ENCODE measurements at regions not wholly inside any gene's neighbourhood (a gene's known extent, or its start where the extent isn't known, plus 50 kb on each side); places are given as distances from the start of the nearest gene placed in this dataset.

GRCh38 chr1:217076902-217077301 lies 353.7 kb upstream of the ESRRG start:
- ChIA-PET CTCF (no interaction called here), POLR2A (no interaction called here)
- TF ChIP-seq, protein P1, sequence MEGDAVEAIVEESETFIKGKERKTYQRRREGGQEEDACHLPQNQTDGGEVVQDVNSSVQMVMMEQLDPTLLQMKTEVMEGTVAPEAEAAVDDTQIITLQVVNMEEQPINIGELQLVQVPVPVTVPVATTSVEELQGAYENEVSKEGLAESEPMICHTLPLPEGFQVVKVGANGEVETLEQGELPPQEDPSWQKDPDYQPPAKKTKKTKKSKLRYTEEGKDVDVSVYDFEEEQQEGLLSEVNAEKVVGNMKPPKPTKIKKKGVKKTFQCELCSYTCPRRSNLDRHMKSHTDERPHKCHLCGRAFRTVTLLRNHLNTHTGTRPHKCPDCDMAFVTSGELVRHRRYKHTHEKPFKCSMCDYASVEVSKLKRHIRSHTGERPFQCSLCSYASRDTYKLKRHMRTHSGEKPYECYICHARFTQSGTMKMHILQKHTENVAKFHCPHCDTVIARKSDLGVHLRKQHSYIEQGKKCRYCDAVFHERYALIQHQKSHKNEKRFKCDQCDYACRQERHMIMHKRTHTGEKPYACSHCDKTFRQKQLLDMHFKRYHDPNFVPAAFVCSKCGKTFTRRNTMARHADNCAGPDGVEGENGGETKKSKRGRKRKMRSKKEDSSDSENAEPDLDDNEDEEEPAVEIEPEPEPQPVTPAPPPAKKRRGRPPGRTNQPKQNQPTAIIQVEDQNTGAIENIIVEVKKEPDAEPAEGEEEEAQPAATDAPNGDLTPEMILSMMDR (IDR thresholded peaks at IDR 0.05; ENCODE audit: control extremely low read depth, extremely low read depth, low read depth, missing control alignments), result no peak
- no peak for DNase-seq (ENCODE audit: extremely low spot score)

GRCh38 chr1:217072926-217073325 lies 349.7 kb upstream of the ESRRG start:
- DNase-seq (ENCODE audit: extremely low spot score), result no peak
- ChIA-PET POLR2A (no interaction called here), CTCF (interaction anchor here (1.3 kb wide), 1 partner anchor 96 kb away, joined by 3 read pairs; no protein-coding TSS in a partner anchor)
- TF ChIP-seq, protein P1 (IDR thresholded peaks at IDR 0.05; ENCODE audit: control extremely low read depth, extremely low read depth, low read depth, missing control alignments), result no peak

DNA sequence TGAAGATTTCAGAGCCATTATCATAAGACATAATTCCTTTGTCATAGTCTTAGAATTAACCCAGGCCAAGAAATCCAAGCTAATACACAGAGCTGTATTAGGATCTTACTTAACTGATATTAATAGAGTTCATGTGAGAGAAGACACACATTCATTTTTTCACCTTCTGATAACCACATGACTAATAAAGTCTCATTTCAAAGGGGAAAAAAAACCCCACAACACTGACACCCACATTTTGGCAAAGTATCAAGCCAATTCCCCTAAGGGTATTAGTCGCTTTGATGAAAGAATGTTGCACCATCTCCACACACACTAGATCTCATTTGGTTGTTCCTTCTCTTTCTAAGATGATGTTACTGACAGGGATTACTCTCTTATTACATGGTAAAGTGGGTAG lies 344.4 kb upstream of the ESRRG start:
- POLR2A ChIA-PET, result no interaction called here
- CTCF ChIA-PET, result interaction anchor here (1.2 kb wide), 1 partner anchor 18 kb away, joined by 3 read pairs; no protein-coding TSS in a partner anchor
- DNase-seq (ENCODE audit: extremely low spot score), result no peak
- TF ChIP-seq, protein P1 (IDR thresholded peaks at IDR 0.05; ENCODE audit: control extremely low read depth, extremely low read depth, low read depth, missing control alignments), result no peak

- CTCF ChIA-PET, result no interaction called here
Observed at GRCh38 chr1:217066794-217067193, 343.6 kb upstream of the ESRRG start.

DNA sequence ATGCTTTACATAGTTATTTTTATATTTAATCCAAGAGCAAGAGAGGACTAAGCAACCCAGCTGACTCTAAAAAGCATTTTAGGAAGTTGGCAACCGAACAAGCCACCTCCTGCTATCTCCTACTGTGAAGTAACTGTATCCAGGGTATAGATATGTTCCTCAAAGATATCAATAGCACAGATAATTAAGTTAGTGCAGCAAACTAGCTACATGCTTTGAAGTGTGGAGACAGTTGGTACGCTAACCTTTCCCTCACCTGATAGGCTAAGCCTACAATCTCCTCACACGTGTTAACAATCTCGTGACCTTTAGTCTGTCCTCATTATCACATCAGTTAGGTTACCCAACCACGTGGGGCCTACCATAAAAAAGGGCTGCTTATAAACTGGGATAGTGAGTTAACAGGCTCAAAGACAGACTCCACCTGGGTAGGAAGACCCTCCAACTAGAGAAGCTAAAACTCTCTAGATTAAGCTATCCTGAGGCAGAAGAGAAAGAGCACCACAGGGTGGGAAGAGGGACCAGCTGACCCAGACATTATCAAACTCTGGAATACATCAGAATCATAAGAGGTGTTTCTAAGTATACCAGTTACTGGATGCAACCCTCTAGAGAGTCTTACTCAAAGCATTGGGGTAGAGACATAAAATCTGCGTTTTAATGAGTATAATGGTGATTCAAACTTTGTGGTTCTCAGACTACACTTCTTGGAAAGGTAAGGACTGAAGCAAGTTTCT lies 340.1 kb upstream of the ESRRG start:
- ChIA-PET CTCF (no interaction called here), POLR2A (no interaction called here)
- TF ChIP-seq, protein P1 (IDR thresholded peaks at IDR 0.05; ENCODE audit: control extremely low read depth, extremely low read depth, low read depth, missing control alignments), result no peak
- no peak for DNase-seq (ENCODE audit: extremely low spot score)

More at GRCh38 chr1:217066794-217067193, 343.6 kb upstream of the ESRRG start:
- TF ChIP-seq, protein P1 (IDR thresholded peaks at IDR 0.05; ENCODE audit: control extremely low read depth, extremely low read depth, low read depth, missing control alignments), result no peak
- POLR2A ChIA-PET, result no interaction called here
- DNase-seq (ENCODE audit: extremely low spot score), result no peak

GRCh38 chr1:217062586-217062985 lies 339.4 kb upstream of the ESRRG start:
- no peak for DNase-seq (ENCODE audit: extremely low spot score)
- ChIA-PET CTCF (no interaction called here), POLR2A (no interaction called here)
- TF ChIP-seq, protein P1 (IDR thresholded peaks at IDR 0.05; ENCODE audit: control extremely low read depth, extremely low read depth, low read depth, missing control alignments), result no peak

Data from GM10248 (cell line).